PC-9 (cell line): ENCODE measurements at regions not wholly inside any gene's neighbourhood (a gene's known extent, or its start where the extent isn't known, plus 50 kb on each side); places are given as distances from the start of the nearest gene placed in this dataset.

Experiments used
- EZH2 ChIP-seq: fragments of 200-600 bp; sonication (generic); IDR thresholded peaks from 2 replicates; pipeline ENCODE4 v1.8.0; 2017; ENCODE audit warnings: antibody characterized with exemption, low read depth
- TF ChIP-seq, protein P1 (sequence below): fragments of 200-600 bp; sonication (generic); conservative IDR thresholded peaks from 2 replicates; pipeline ENCODE4 v1.6.1; 2017; ENCODE audit warnings: mixed run types, antibody characterized with exemption, mild to moderate bottlenecking, moderate library complexity

DNA sequence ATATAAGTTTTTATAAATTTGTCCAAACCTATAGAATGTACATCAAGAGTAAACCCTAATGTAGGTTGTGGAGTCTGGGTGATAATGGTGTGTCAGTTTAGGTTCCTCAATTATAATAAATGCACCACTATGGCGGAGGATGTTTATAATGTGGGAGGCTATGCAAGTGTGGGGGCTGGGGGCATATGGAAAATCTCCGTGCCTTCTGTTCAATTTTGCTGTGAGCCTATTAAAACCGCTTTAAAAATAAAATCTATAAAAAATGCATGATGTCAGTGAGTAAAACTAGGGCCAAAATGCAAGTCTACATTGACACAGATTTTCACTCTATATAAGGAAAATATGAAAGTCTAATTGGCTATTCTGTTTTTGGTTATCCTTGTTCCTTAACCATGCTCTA lies 774.9 kb upstream of the ALCAM start:
- TF ChIP-seq EZH2, result no peak
- TF ChIP-seq, protein P1, sequence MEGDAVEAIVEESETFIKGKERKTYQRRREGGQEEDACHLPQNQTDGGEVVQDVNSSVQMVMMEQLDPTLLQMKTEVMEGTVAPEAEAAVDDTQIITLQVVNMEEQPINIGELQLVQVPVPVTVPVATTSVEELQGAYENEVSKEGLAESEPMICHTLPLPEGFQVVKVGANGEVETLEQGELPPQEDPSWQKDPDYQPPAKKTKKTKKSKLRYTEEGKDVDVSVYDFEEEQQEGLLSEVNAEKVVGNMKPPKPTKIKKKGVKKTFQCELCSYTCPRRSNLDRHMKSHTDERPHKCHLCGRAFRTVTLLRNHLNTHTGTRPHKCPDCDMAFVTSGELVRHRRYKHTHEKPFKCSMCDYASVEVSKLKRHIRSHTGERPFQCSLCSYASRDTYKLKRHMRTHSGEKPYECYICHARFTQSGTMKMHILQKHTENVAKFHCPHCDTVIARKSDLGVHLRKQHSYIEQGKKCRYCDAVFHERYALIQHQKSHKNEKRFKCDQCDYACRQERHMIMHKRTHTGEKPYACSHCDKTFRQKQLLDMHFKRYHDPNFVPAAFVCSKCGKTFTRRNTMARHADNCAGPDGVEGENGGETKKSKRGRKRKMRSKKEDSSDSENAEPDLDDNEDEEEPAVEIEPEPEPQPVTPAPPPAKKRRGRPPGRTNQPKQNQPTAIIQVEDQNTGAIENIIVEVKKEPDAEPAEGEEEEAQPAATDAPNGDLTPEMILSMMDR, result no peak
